ENCODE measurements at regions not wholly inside any gene's neighbourhood (a gene's known extent, or its start where the extent isn't known, plus 50 kb on each side); places are given as distances from the start of the nearest gene placed in this dataset.

GRCh38 chr5:58183078-58183785, 276.7 kb downstream of the PLK2 start:
- no peak for TF ChIP-seq EZH2 (IDR thresholded peaks at IDR 0.05)
- no peak for TF ChIP-seq POLR2AphosphoS5 (IDR thresholded peaks at IDR 0.05; ENCODE audit: borderline replicate concordance, low read depth, low read length)

Measured in SK-N-MC (cell line).